ENCODE measurements at regions not wholly inside any gene's neighbourhood (a gene's known extent, or its start where the extent isn't known, plus 50 kb on each side); places are given as distances from the start of the nearest gene placed in this dataset.

GRCh38 chr19:16024266-16025107 is 51.8 kb upstream of the TPM4 start:
- Histone ChIP-seq H3K4me3 (ENCODE audit: low read depth, low read length) (no peak overlapping the region), H3K9me3 (ENCODE audit: control insufficient read depth, insufficient read depth, low read length) (peaks cover 31% of the 10 kb centered on the region), H3K9ac (ENCODE audit: low read depth, low read length) (no peak overlapping the region), H3K27ac (ENCODE audit: low read depth, low read length) (no peak overlapping the region), H3K4me1 (ENCODE audit: control insufficient read depth, insufficient read depth, low read length) (no peaks in the 10 kb centered on the region), H3K27me3 (ENCODE audit: control insufficient read depth, insufficient read depth, low read length) (no peaks in the 10 kb centered on the region), H3K36me3 (ENCODE audit: control insufficient read depth, insufficient read depth, low read length) (no peaks in the 10 kb centered on the region)

- Histone ChIP-seq H3K4me3 (ENCODE audit: low read depth, low read length) (no peak overlapping the region), H3K4me1 (ENCODE audit: control insufficient read depth, insufficient read depth, low read length) (no peaks in the 10 kb centered on the region), H3K27ac (ENCODE audit: low read depth, low read length) (no peak overlapping the region), H3K9ac (ENCODE audit: low read depth, low read length) (no peak overlapping the region), H3K27me3 (ENCODE audit: control insufficient read depth, insufficient read depth, low read length) (no peaks in the 10 kb centered on the region), H3K36me3 (ENCODE audit: control insufficient read depth, insufficient read depth, low read length) (no peaks in the 10 kb centered on the region), H3K9me3 (ENCODE audit: control insufficient read depth, insufficient read depth, low read length) (peaks cover 27% of the 10 kb centered on the region)
These were observed 50.9 kb upstream of the TPM4 start for GRCh38 chr19:16025108-16026101.

DNA sequence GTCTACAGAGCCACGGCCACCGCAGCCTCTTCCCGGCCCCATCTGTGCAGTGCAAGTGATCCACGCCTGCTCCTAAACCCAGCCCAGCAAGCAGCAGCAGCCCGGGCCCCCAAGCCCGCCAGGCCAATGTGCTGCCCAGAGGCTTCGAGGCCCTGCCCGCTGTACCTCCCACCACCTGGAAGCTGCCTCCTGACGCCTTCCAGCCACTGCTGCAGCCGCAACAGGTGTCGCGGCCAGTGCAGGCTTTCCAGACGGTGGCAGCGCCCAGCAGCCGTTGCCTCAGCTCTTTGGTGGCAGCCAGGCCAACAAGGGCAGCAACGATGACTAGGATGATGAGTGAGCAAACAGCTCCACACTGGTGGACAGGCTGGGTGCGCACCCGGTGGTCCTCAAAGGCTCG is 50.2 kb upstream of the TPM4 start:
- H3K4me1 ChIP-seq (ENCODE audit: control insufficient read depth, insufficient read depth, low read length) = no peaks in the 10 kb centered on the region
- no peak overlapping the region for H3K27ac ChIP-seq (ENCODE audit: low read depth, low read length)
- H3K4me3 ChIP-seq (ENCODE audit: low read depth, low read length) = no peak overlapping the region
- H3K27me3 ChIP-seq (ENCODE audit: control insufficient read depth, insufficient read depth, low read length) = no peaks in the 10 kb centered on the region
- no peak overlapping the region for H3K9ac ChIP-seq (ENCODE audit: low read depth, low read length)
- peaks cover 23% of the 10 kb centered on the region for H3K9me3 ChIP-seq (ENCODE audit: control insufficient read depth, insufficient read depth, low read length)
- no peaks in the 10 kb centered on the region for H3K36me3 ChIP-seq (ENCODE audit: control insufficient read depth, insufficient read depth, low read length)
